ENCODE measurements at regions not wholly inside any gene's neighbourhood (a gene's known extent, or its start where the extent isn't known, plus 50 kb on each side); places are given as distances from the start of the nearest gene placed in this dataset.

DNA sequence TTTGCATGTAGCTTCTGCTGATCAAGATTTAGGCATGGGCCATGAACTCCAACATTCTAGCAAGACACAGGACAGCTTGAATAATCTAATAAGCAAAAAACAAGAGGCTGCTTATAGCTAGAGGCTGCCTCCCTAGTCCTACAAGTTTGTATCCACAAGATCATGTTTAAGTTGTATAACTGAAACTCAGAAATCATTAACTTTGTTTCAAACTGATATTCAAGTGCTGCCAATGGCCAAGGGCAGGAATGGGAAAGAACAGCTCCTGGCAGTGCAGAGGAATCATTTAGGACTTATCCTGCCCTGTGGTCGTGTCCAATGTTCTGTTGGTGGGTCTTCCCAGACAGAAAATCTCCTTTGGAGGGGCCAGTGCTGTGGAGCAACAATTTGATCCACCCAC lies 209.6 kb upstream of the DDI1 start:
- TF ChIP-seq TAF1 (IDR thresholded peaks at IDR 0.05; ENCODE audit: borderline replicate concordance, low read depth, low read length) = no peak
- no peak for TF ChIP-seq POLR2A (IDR thresholded peaks at IDR 0.05; ENCODE audit: low read depth, low read length)
- TF ChIP-seq POLR2AphosphoS5 (IDR thresholded peaks at IDR 0.05; ENCODE audit: low read depth, low read length) = no peak

Measured in GM12892 (cell line).